ENCODE measurements at regions not wholly inside any gene's neighbourhood (a gene's known extent, or its start where the extent isn't known, plus 50 kb on each side); places are given as distances from the start of the nearest gene placed in this dataset.
"Not testable (repeated sequence)": the region's sequence is repeated elsewhere in the genome, so short reads cannot be mapped to it uniquely, and the experiment has no call there.

- TF ChIP-seq CTCF (IDR thresholded peaks at IDR 0.05) (no peak), EP300 (IDR thresholded peaks at IDR 0.05) (no peak), POLR2A (IDR thresholded peaks at IDR 0.05) (no peak)
- WGBS, 3 donors: 75 to 82% (median 80%) methylated on average over 7 of the region's 7 CpGs
These were observed 1353.9 kb downstream of the UQCRFS1 start for GRCh38 chr19:27858981-27859581.

DNA sequence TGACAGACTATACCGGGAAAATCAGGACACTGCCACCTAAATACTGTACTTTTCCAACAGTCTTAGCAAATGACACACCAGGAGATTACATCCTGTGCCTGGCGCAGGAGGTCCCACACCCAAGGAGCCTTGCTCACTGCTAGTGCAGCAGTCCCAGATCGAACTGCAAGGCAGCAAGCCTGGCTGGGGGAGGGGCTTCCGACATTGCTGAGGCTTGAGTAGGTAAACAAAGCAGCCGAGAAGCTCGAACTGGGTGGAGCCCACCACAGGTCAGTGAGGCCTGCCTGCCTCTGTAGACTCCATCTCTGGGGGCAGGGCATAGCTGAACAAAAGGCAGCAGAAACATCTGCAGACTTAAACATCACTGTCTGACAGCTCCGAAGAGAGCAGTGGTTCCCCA is 1360.0 kb downstream of the UQCRFS1 start:
- H3K4me3 ChIP-seq; H3K9me3 ChIP-seq; H3K4me1 ChIP-seq (ENCODE audit: insufficient read depth); H3K27me3 ChIP-seq; H3K27ac ChIP-seq; intact Hi-C loops (cut with DNase I); DNase-seq; H3K36me3 ChIP-seq: not testable (repeated sequence)
- 85 to 92% (median 89%) methylated on average over 7 of the region's 7 CpGs for WGBS, 3 donors

More at GRCh38 chr19:27858981-27859581, 1353.9 kb downstream of the UQCRFS1 start:
- Histone ChIP-seq H3K9me3 (peaks cover 0 to 8% of the 10 kb centered on the region in 2 donors), H3K27ac (no peak overlapping the region), H3K4me1 (ENCODE audit: insufficient read depth) (no peaks in the 10 kb centered on the region), H3K36me3 (no peaks in the 10 kb centered on the region), H3K4me3 (no peak overlapping the region), H3K27me3 (no peaks in the 10 kb centered on the region)
- intact Hi-C loops (cut with DNase I): no loop called here
- DNase-seq: no peak

DNA sequence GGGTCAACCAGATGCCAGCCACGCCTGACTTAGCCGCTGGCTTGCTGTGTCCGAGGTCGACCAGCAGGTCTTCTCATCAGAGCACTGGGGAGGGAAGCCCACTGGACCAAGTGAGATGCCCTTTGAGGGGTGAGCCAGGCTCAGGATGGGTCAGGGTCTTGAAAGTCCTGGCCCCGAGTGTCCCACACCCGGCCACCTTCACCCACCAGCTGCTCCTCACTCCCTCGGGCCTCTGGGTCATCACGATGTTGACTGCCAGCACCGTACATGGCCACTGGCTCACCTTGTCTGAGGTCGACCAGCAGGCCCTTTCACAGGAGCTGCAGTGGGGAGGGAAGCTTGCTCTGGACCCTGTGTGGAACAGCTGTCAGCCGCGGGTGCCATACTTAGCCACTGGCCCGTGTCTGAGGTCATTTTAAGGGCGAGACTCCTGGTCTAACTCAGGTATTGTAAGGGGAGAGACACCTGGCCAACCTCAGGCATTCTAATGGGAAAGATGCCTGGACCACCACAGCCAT is 1361.3 kb downstream of the UQCRFS1 start:
- peaks cover 0 to 15% of the 10 kb centered on the region in 2 donors for H3K9me3 ChIP-seq
- no peak for DNase-seq
- H3K36me3 ChIP-seq: no peaks in the 10 kb centered on the region
- no peaks in the 10 kb centered on the region for H3K4me1 ChIP-seq (ENCODE audit: insufficient read depth)
- no peaks in the 10 kb centered on the region for H3K27me3 ChIP-seq
- TF ChIP-seq POLR2A (IDR thresholded peaks at IDR 0.05) (no peak), EP300 (IDR thresholded peaks at IDR 0.05) (no peak), CTCF (IDR thresholded peaks at IDR 0.05) (no peak)
- WGBS, 3 donors: 83 to 94% (median 89%) methylated on average over 13 to 14 of the region's 14 CpGs
- intact Hi-C loops (cut with DNase I): no loop called here
- no peak overlapping the region for H3K4me3 ChIP-seq
- no peak overlapping the region for H3K27ac ChIP-seq

- H3K4me1 ChIP-seq (ENCODE audit: insufficient read depth): no peaks in the 10 kb centered on the region
- peaks cover 0 to 18% of the 10 kb centered on the region in 2 donors for H3K9me3 ChIP-seq
- 94 to 97% (median 95%) methylated on average over 30 of the region's 30 CpGs for WGBS, 3 donors
- no peaks in the 10 kb centered on the region for H3K36me3 ChIP-seq
- TF ChIP-seq CTCF (IDR thresholded peaks at IDR 0.05) (no peak), EP300 (IDR thresholded peaks at IDR 0.05) (no peak), POLR2A (IDR thresholded peaks at IDR 0.05) (no peak)
- no peak for DNase-seq
- intact Hi-C loops (cut with DNase I): no loop called here
- no peak overlapping the region for H3K4me3 ChIP-seq
- no peaks in the 10 kb centered on the region for H3K27me3 ChIP-seq
- H3K27ac ChIP-seq: no peak overlapping the region
These were observed 1361.9 kb downstream of the UQCRFS1 start for GRCh38 chr19:27851002-27851481.

DNA sequence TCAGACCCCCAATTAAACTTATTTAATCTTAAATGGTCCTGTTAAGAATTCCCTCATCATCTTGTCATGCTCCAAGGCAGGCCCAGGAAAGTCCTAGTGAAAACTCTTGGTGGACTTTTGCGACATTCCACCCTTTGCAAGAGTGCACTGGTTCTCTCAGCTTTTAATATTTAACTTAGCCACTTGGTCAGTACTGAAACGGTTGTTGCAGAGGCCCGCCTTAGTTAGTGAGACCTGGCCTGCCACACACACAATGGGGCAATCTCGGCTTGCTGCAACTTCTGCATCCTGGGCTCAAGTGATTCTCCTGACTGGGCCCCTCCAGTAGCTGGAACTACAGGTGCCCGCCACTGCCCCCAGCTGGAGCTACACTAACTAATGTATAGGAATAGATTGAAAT is 1366.0 kb downstream of the UQCRFS1 start:
- Histone ChIP-seq H3K4me1 (ENCODE audit: insufficient read depth) (no peaks in the 10 kb centered on the region), H3K4me3 (no peak overlapping the region), H3K27ac (no peak overlapping the region), H3K9me3 (peaks cover 0 to 13% of the 10 kb centered on the region in 2 donors), H3K36me3 (no peaks in the 10 kb centered on the region), H3K27me3 (no peaks in the 10 kb centered on the region)
- intact Hi-C loops (cut with DNase I): no loop called here
- WGBS, 3 donors: 72 to 83% (median 78%) methylated on average over 5 of the region's 5 CpGs
- no peak for DNase-seq
- TF ChIP-seq EP300 (IDR thresholded peaks at IDR 0.05): no peak
- TF ChIP-seq CTCF (IDR thresholded peaks at IDR 0.05): no peak
- TF ChIP-seq POLR2A (IDR thresholded peaks at IDR 0.05): no peak
